ENCODE measurements at regions not wholly inside any gene's neighbourhood (a gene's known extent, or its start where the extent isn't known, plus 50 kb on each side); places are given as distances from the start of the nearest gene placed in this dataset.

- TF ChIP-seq POLR2A (IDR thresholded peaks at IDR 0.05) (no peak), CTCF (IDR thresholded peaks at IDR 0.05) (no peak), POLR2AphosphoS5 (IDR thresholded peaks at IDR 0.05) (no peak), EP300 (IDR thresholded peaks at IDR 0.05; ENCODE audit: low read depth) (no peak)
Measured at GRCh38 chr5:6134281-6134680, 244.1 kb downstream of the MED10 start.

All from transverse colon (tissue), 4 donors.